K562 (cell line): ENCODE measurements at regions not wholly inside any gene's neighbourhood (a gene's known extent, or its start where the extent isn't known, plus 50 kb on each side); places are given as distances from the start of the nearest gene placed in this dataset.

Source experiments
- POLR2AphosphoS5 ChIP-seq: IDR thresholded peaks from 2 replicates; pipeline ENCODE4 v1.6.1; 2011; ENCODE audit warnings: mild to moderate bottlenecking, low read depth, low read length, moderate library complexity; ENCODE audit not compliant: control insufficient read depth, insufficient read depth
- PREB ChIP-seq: sonication (generic); formaldehyde crosslinking; IDR thresholded peaks from 2 replicates; pipeline ENCODE4 v1.8.1; 2023; ENCODE audit warnings: mild to moderate bottlenecking, missing genetic modification reagents
- RNF219 ChIP-seq: fragments of 250-450 bp; sonication (Bioruptor Pico); IDR thresholded peaks from 2 replicates; pipeline ENCODE4 v1.5.0; 2022; ENCODE audit warnings: mild to moderate bottlenecking
- SFPQ ChIP-seq: fragments of 200-400 bp; formaldehyde crosslinking; IDR thresholded peaks from 2 replicates; pipeline ENCODE4 v1.6.1; 2017; ENCODE audit warnings: mild to moderate bottlenecking, low read depth, low read length, moderate library complexity

- TF ChIP-seq POLR2AphosphoS5 (no peak), RNF219 (CRISPR knock-in tag) (no peak), PREB (no peak), SFPQ (no peak)
These were observed 469.8 kb downstream of the ZNF536 start for GRCh38 chr19:30841934-30842333.
